NB4 (cell line): ENCODE measurements at regions not wholly inside any gene's neighbourhood (a gene's known extent, or its start where the extent isn't known, plus 50 kb on each side); places are given as distances from the start of the nearest gene placed in this dataset.

Experiments
- POLR2A ChIP-seq: IDR thresholded peaks from 2 replicates; pipeline ENCODE4 v1.6.1; 2011; ENCODE audit warnings: mild to moderate bottlenecking; ENCODE audit not compliant: insufficient read length; ENCODE audit errors: extremely low read depth
- TF ChIP-seq, protein P1 (sequence below): IDR thresholded peaks from one replicate; pipeline ENCODE4 v1.5.1; 2012; ENCODE audit warnings: low read depth, low read length
- TF ChIP-seq, protein P2 (sequence below): IDR thresholded peaks from 2 replicates; pipeline ENCODE4 v1.6.1; 2011; ENCODE audit warnings: low read depth, low read length

DNA sequence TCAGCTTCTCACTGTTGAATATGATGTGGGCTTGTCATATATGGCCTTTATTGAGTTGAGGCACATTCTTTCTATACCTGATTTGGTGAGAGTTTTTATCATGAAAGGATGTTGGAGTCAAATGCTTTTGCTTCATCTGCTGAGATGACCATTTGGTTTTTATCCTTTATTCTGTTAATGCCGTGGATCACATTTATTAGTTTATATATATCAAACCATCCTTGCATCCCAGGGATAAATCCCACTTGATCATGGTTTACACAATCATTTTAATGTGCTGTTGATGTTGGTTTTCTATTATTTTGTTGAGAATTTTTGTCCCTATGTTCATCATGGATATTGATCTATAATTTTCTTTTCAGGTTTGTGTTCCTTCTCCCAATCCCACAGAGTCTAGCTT is 67.0 kb downstream of the EBLN1 start:
- TF ChIP-seq, protein P1, sequence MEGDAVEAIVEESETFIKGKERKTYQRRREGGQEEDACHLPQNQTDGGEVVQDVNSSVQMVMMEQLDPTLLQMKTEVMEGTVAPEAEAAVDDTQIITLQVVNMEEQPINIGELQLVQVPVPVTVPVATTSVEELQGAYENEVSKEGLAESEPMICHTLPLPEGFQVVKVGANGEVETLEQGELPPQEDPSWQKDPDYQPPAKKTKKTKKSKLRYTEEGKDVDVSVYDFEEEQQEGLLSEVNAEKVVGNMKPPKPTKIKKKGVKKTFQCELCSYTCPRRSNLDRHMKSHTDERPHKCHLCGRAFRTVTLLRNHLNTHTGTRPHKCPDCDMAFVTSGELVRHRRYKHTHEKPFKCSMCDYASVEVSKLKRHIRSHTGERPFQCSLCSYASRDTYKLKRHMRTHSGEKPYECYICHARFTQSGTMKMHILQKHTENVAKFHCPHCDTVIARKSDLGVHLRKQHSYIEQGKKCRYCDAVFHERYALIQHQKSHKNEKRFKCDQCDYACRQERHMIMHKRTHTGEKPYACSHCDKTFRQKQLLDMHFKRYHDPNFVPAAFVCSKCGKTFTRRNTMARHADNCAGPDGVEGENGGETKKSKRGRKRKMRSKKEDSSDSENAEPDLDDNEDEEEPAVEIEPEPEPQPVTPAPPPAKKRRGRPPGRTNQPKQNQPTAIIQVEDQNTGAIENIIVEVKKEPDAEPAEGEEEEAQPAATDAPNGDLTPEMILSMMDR = no peak
- TF ChIP-seq POLR2A = no peak
- TF ChIP-seq, protein P2, sequence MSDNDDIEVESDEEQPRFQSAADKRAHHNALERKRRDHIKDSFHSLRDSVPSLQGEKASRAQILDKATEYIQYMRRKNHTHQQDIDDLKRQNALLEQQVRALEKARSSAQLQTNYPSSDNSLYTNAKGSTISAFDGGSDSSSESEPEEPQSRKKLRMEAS = no peak
